ENCODE measurements at regions not wholly inside any gene's neighbourhood (a gene's known extent, or its start where the extent isn't known, plus 50 kb on each side); places are given as distances from the start of the nearest gene placed in this dataset.

DNA sequence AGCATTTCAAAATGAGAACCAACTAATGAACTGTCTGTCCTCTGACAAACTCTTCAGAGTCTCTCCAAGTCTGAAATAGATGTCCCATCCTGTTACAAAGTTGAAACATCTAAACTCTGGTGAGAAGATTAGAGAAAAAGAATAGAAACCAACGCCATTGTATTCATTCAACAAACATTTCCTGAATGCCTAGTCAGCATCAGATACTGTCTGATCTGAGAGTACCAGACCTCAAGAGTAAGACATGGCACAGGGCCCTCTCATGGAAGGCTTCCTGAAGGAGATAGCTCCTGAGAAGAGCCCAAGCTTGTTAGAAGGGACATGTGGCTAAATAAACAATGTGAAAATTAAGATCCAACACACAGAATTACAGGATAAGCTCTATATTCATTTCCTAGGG, 164.1 kb upstream of the LRRN1 start:
- no peak for DNase-seq (ENCODE audit: low read depth, low spot score)
- in situ Hi-C loops (cut with HindIII; ENCODE audit: low sequenced_read_pairs), result no loop called here
- no peak overlapping the region for H3K4me3 ChIP-seq (ENCODE audit: low read depth, low read length)
- TF ChIP-seq, protein P1, sequence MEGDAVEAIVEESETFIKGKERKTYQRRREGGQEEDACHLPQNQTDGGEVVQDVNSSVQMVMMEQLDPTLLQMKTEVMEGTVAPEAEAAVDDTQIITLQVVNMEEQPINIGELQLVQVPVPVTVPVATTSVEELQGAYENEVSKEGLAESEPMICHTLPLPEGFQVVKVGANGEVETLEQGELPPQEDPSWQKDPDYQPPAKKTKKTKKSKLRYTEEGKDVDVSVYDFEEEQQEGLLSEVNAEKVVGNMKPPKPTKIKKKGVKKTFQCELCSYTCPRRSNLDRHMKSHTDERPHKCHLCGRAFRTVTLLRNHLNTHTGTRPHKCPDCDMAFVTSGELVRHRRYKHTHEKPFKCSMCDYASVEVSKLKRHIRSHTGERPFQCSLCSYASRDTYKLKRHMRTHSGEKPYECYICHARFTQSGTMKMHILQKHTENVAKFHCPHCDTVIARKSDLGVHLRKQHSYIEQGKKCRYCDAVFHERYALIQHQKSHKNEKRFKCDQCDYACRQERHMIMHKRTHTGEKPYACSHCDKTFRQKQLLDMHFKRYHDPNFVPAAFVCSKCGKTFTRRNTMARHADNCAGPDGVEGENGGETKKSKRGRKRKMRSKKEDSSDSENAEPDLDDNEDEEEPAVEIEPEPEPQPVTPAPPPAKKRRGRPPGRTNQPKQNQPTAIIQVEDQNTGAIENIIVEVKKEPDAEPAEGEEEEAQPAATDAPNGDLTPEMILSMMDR (IDR thresholded peaks at IDR 0.05; ENCODE audit: low read depth, low read length), result no peak

GRCh38 chr3:3634326-3634725, 164.9 kb upstream of the LRRN1 start:
- DNase-seq (ENCODE audit: low read depth, low spot score), result no peak
- in situ Hi-C loops (cut with HindIII; ENCODE audit: low sequenced_read_pairs), result no loop called here
- H3K4me3 ChIP-seq (ENCODE audit: low read depth, low read length), result no peak overlapping the region
- TF ChIP-seq, protein P1 (IDR thresholded peaks at IDR 0.05; ENCODE audit: low read depth, low read length), result no peak

GRCh38 chr3:3633761-3634160, 165.5 kb upstream of the LRRN1 start:
- DNase-seq (ENCODE audit: low read depth, low spot score), result no peak
- TF ChIP-seq, protein P1 (IDR thresholded peaks at IDR 0.05; ENCODE audit: low read depth, low read length), result no peak
- in situ Hi-C loops (cut with HindIII; ENCODE audit: low sequenced_read_pairs), result no loop called here
- H3K4me3 ChIP-seq (ENCODE audit: low read depth, low read length), result no peak overlapping the region

- TF ChIP-seq, protein P1 (IDR thresholded peaks at IDR 0.05; ENCODE audit: low read depth, low read length), result no peak
- no peak for DNase-seq (ENCODE audit: low read depth, low spot score)
- in situ Hi-C loops (cut with HindIII; ENCODE audit: low sequenced_read_pairs), result no loop called here
- H3K4me3 ChIP-seq (ENCODE audit: low read depth, low read length), result no peak overlapping the region
These were observed 166.8 kb upstream of the LRRN1 start for GRCh38 chr3:3632449-3632848.

- TF ChIP-seq, protein P1 (IDR thresholded peaks at IDR 0.05; ENCODE audit: low read depth, low read length), result no peak
- in situ Hi-C loops (cut with HindIII; ENCODE audit: low sequenced_read_pairs), result no loop called here
- no peak for DNase-seq (ENCODE audit: low read depth, low spot score)
- H3K4me3 ChIP-seq (ENCODE audit: low read depth, low read length), result no peak overlapping the region
These were observed 168.1 kb upstream of the LRRN1 start for GRCh38 chr3:3631114-3631513.

GRCh38 chr3:3629911-3630310, 169.3 kb upstream of the LRRN1 start:
- TF ChIP-seq, protein P1 (IDR thresholded peaks at IDR 0.05; ENCODE audit: low read depth, low read length), result no peak
- no peak overlapping the region for H3K4me3 ChIP-seq (ENCODE audit: low read depth, low read length)
- peak; percentile 43 for DNase-seq (ENCODE audit: low read depth, low spot score)
- in situ Hi-C loops (cut with HindIII; ENCODE audit: low sequenced_read_pairs), result no loop called here
